GM13977 (cell line): ENCODE measurements at regions not wholly inside any gene's neighbourhood (a gene's known extent, or its start where the extent isn't known, plus 50 kb on each side); places are given as distances from the start of the nearest gene placed in this dataset.

Experiments
- DNase-seq: peaks from one replicate; pipeline ENCODE4 v3.0.0; 2012; ENCODE audit warnings: low spot score
- in situ Hi-C: fragments of 300-500 bp; cut with MboI; formaldehyde crosslinking; loops from one replicate; pipeline ENCODE4 v1.12.0; 2022; ENCODE audit warnings: low sequenced_read_pairs, low pct_unique_long_range_greater_than_20kb, mixed read lengths, inconsistent platforms; ENCODE audit not compliant: unreplicated experiment
- TF ChIP-seq, protein P1 (sequence below): IDR thresholded peaks from 2 replicates; pipeline ENCODE4 v1.5.1; 2012; ENCODE audit warnings: mild to moderate bottlenecking, control low read depth; ENCODE audit not compliant: insufficient read depth; ENCODE audit errors: extremely low read depth, missing control alignments

DNA sequence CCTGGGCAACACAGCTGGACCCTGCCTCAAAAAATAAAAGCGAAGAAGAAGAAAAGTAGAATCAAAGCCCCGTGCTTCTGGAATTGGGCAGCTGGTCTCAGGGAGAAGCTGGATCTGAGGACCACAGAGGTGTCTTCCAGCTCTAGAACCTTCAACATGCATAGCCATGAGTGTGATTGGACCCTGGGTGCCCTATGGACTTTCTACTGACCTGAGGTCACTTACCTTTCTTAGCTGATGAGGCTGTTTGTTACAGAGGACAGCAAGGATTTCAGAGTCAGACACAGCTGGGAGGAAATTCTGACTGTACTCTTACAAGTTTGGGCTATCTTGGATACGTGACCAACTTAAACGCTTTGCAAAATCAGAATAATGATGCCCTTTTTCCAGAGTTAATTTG lies 82.4 kb upstream of the GATA6 start:
- in situ Hi-C loops, result no loop called here
- TF ChIP-seq, protein P1, sequence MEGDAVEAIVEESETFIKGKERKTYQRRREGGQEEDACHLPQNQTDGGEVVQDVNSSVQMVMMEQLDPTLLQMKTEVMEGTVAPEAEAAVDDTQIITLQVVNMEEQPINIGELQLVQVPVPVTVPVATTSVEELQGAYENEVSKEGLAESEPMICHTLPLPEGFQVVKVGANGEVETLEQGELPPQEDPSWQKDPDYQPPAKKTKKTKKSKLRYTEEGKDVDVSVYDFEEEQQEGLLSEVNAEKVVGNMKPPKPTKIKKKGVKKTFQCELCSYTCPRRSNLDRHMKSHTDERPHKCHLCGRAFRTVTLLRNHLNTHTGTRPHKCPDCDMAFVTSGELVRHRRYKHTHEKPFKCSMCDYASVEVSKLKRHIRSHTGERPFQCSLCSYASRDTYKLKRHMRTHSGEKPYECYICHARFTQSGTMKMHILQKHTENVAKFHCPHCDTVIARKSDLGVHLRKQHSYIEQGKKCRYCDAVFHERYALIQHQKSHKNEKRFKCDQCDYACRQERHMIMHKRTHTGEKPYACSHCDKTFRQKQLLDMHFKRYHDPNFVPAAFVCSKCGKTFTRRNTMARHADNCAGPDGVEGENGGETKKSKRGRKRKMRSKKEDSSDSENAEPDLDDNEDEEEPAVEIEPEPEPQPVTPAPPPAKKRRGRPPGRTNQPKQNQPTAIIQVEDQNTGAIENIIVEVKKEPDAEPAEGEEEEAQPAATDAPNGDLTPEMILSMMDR, result no peak
- no peak for DNase-seq

DNA sequence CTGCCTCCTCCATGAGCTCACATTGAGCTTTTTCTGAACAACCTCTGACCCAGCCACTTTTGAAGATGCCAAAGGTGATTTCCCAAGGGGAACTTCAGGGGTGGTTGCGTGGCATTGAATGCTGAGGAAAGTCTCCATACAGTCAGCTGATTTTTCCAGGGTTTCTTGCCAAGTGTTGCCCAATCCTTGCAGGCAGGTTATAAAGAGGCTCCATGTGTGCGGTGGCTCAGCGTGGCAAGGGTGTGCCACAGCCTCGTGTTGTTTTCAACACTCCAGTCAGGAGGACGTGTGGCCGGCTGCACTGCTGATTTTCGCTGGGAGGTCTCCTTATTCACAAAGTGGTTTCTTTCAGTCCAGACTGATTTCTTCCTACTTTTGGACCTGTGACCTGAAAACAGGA lies 81.4 kb upstream of the GATA6 start:
- TF ChIP-seq, protein P1, result no peak
- in situ Hi-C loops, result no loop called here
- no peak for DNase-seq

- DNase-seq, result no peak
- TF ChIP-seq, protein P1, result no peak
- in situ Hi-C loops, result no loop called here
These were observed 80.3 kb upstream of the GATA6 start for GRCh38 chr18:22088996-22089640.

DNA sequence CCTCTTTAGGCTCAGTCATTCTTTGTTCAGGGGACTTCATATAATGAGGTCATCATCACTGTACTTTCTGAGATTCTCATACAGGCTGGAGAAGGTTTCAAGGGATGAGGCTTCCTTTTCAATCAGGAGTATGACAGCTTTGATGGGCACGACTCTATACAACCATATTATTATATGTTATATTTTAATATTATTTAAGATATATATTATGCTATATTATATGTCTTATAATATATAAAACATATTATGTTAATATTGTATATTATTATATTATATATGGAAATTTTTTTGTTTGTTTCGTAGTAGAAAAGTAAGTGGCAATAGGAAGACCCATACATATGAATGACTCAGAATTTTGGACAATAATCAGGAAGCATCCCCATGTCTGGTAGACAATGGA lies 78.0 kb upstream of the GATA6 start:
- no peak for DNase-seq
- in situ Hi-C loops, result no loop called here
- TF ChIP-seq, protein P1, result no peak

GRCh38 chr18:22093731-22094357 lies 75.5 kb upstream of the GATA6 start:
- DNase-seq, result no peak
- TF ChIP-seq, protein P1, result no peak
- in situ Hi-C loops, result no loop called here

DNA sequence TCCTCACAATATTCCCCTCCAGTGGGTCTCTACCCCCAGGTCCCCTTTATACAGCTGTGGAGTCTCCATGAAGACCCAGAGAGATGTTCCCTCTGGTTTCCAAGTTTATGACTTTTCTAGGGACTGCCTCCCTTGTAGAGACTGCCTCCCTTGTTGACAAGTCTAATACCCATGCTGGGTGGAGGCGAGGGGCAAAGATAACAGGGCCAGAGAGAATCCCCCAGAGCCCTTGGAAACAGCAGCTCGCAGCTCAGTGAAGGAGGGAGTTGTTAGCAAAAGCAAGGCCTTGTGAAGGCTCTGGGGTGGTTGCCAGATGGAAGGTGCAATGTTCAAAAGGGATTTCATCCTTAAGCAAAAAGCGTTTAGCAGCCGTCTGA lies 75.0 kb upstream of the GATA6 start:
- in situ Hi-C loops, result no loop called here
- DNase-seq, result no peak
- TF ChIP-seq, protein P1, result no peak
